Adrenal gland (tissue), 9 donors: ENCODE measurements at regions not wholly inside any gene's neighbourhood (a gene's known extent, or its start where the extent isn't known, plus 50 kb on each side); places are given as distances from the start of the nearest gene placed in this dataset.

ENCODE experiments used
- DNase-seq, 7 donors: peaks; one replicate each; pipeline ENCODE4 v3.0.0-alpha.2; 2019 to 2020
- H3K27ac ChIP-seq, 5 donors: fragments of 200-600 bp; sonication (generic) in 4 of 5; 1 replicate in 3 of 5; 2 replicates in 2 of 5; pipeline versions ENCODE4 v1.5.1 to v1.8.0; 2016 to 2020; ENCODE audit warnings: mild to moderate bottlenecking in 1 of 5
- H3K27me3 ChIP-seq: fragments of 200-600 bp; 2 replicates; pipeline ENCODE4 v1.8.0; 2021
- H3K36me3 ChIP-seq, 2 donors: fragments of 200-600 bp; replicated peaks in 1 of 2; 1 replicate in 1 of 2; 2 replicates in 1 of 2; pipeline versions ENCODE4 v1.5.1 to v1.8.0; 2018 to 2022
- H3K4me1 ChIP-seq, 2 donors: fragments of 200-600 bp; replicated peaks in 1 of 2; 1 replicate in 1 of 2; 2 replicates in 1 of 2; pipeline versions ENCODE4 v1.5.1 to v1.8.0; 2018 to 2021
- H3K4me3 ChIP-seq, 4 donors: fragments of 200-600 bp; sonication (generic) in 3 of 4; one replicate each; pipeline ENCODE4 v1.5.1; 2016 to 2018
- H3K9me3 ChIP-seq, 3 donors: fragments of 200-600 bp; sonication (generic) in 1 of 3; replicated peaks in 1 of 3; 1 replicate in 2 of 3; 2 replicates in 1 of 3; pipeline versions ENCODE4 v1.5.1 to v1.8.0; 2016 to 2021
- CTCF ChIP-seq, 6 experiments: fragments of 450-650 bp in 4 of 6; fragments of 200-600 bp in 2 of 6; sonication (generic) in 1 of 6; IDR thresholded peaks; 1 replicate in 5 of 6; 2 replicates in 1 of 6; pipeline versions ENCODE4 v1.5.1 to v1.8.0; 2016 to 2021; ENCODE audit warnings: antibody characterized with exemption in 6 of 6, mild to moderate bottlenecking in 2 of 6, moderate library complexity in 1 of 6
- POLR2A ChIP-seq, 2 donors: fragments of 450-650 bp; IDR thresholded peaks; one replicate each; pipeline ENCODE4 v1.6.1; 2017; ENCODE audit warnings: antibody characterized with exemption in 2 of 2, mild to moderate bottlenecking in 2 of 2, moderate library complexity in 1 of 2
- WGBS, 4 donors: extraction: QIAGEN DNeasy Blood & Tissue Kit in 2 of 4; methylation state at CpG; one replicate each; pipeline versions ENCODE4 v1.1.5 to v1.1.7; 2013 to 2017; 5-methylcytosine and 5-hydroxymethylcytosine counted together
- intact Hi-C, 2 donors: fragments of 100-400 bp; cut with DNase I; formaldehyde crosslinking; loops; one replicate each; pipeline versions ENCODE4 v1.14.1 to v1.15.0; 2022 to 2023
- donor health status: healthy with polysubstance abuse.
- donor health status: Bipolar disorder and iron deficiency.
- donor health status: DM: yes; HTN: yes; CAD: no.
- donor health status: DM: no; HTN: no; CAD: no.
- donor health status: DM: no; HTN: no; CAD: no.

GRCh38 chr5:99449786-99450185 is 521.0 kb upstream of the CHD1 start:
- Histone ChIP-seq H3K4me3 (no peak overlapping the region), H3K4me1 (no peaks in the 10 kb centered on the region), H3K9me3 (no peaks in the 10 kb centered on the region), H3K36me3 (no peaks in the 10 kb centered on the region), H3K27me3 (no peaks in the 10 kb centered on the region), H3K27ac (no peak overlapping the region)
- 62 to 67% (median 66%) methylated on average over 3 of the region's 3 CpGs for WGBS, 4 donors
- TF ChIP-seq POLR2A (IDR thresholded peaks at IDR 0.05): no peak
- TF ChIP-seq CTCF (IDR thresholded peaks at IDR 0.05): no peak
- DNase-seq: no peak
- intact Hi-C loops: no loop called here

GRCh38 chr5:99445805-99446204 is 517.0 kb upstream of the CHD1 start:
- no peaks in the 10 kb centered on the region for H3K27me3 ChIP-seq
- 64 to 79% (median 74%) methylated on average over 1 of the region's 1 CpG for WGBS, 4 donors
- intact Hi-C loops: no loop called here
- no peak for TF ChIP-seq CTCF (IDR thresholded peaks at IDR 0.05)
- TF ChIP-seq POLR2A (IDR thresholded peaks at IDR 0.05): no peak
- no peaks in the 10 kb centered on the region for H3K9me3 ChIP-seq
- DNase-seq: no peak
- H3K4me3 ChIP-seq: no peak overlapping the region
- no peaks in the 10 kb centered on the region for H3K4me1 ChIP-seq
- no peak overlapping the region for H3K27ac ChIP-seq
- no peaks in the 10 kb centered on the region for H3K36me3 ChIP-seq

- Histone ChIP-seq H3K9me3 (no peaks in the 10 kb centered on the region), H3K4me3 (no peak overlapping the region), H3K4me1 (no peaks in the 10 kb centered on the region), H3K27ac (no peak overlapping the region), H3K27me3 (no peaks in the 10 kb centered on the region), H3K36me3 (no peaks in the 10 kb centered on the region)
- 64 to 78% (median 65%) methylated on average over 3 of the region's 3 CpGs for WGBS, 4 donors
- intact Hi-C loops: no loop called here
- TF ChIP-seq POLR2A (IDR thresholded peaks at IDR 0.05) (no peak), CTCF (IDR thresholded peaks at IDR 0.05) (no peak)
- DNase-seq: no peak
These were observed 512.4 kb upstream of the CHD1 start for GRCh38 chr5:99441235-99441634.

- 71 to 88% (median 77%) methylated on average over 7 of the region's 7 CpGs for WGBS, 4 donors
- Histone ChIP-seq H3K4me3 (no peak overlapping the region), H3K36me3 (no peaks in the 10 kb centered on the region), H3K27me3 (no peaks in the 10 kb centered on the region), H3K27ac (no peak overlapping the region), H3K9me3 (no peaks in the 10 kb centered on the region), H3K4me1 (no peaks in the 10 kb centered on the region)
- TF ChIP-seq CTCF (IDR thresholded peaks at IDR 0.05) (no peak), POLR2A (IDR thresholded peaks at IDR 0.05) (no peak)
- intact Hi-C loops: no loop called here
- DNase-seq: no peak
These were observed 509.8 kb upstream of the CHD1 start for GRCh38 chr5:99438619-99439018.
